ENCODE measurements at regions not wholly inside any gene's neighbourhood (a gene's known extent, or its start where the extent isn't known, plus 50 kb on each side); places are given as distances from the start of the nearest gene placed in this dataset.

- no peaks in the 10 kb centered on the region for H3K9me1 ChIP-seq (ENCODE audit: insufficient read depth, low read length)
- H3K9ac ChIP-seq (ENCODE audit: low read depth, low read length): no peak overlapping the region
- no peak overlapping the region for H2AK5ac ChIP-seq (ENCODE audit: low read depth, low read length)
- intact Hi-C loops (cut with micrococcal nuclease): loop anchor here (10.0 kb wide), 1 partner anchor 423 kb away; no protein-coding TSS in a partner anchor
- H2BK5ac ChIP-seq (ENCODE audit: low read depth, low read length, poor library complexity, severe bottlenecking): no peak overlapping the region
- no peak overlapping the region for H2AFZ ChIP-seq (replicated peaks; ENCODE audit: low read length, poor library complexity)
- CTCF ChIA-PET: interaction anchor here (0.7 kb wide), 1 partner anchor 56 kb away, joined by 3 read pairs; no protein-coding TSS in a partner anchor
- H2BK15ac ChIP-seq (ENCODE audit: low read depth, low read length): no peak overlapping the region
- in situ Hi-C loops (cut with MboI; ENCODE audit: low sequenced_read_pairs): no loop called here
- DNase-seq: no peak
- 31% methylated on average over 2 of the region's 7 CpGs; no CpG with 5 or more reads in 1 of the 2 experiments for WGBS, 2 experiments (ENCODE audit: extremely low coverage in 2 of 2, insufficient read length in 1 of 2)
- H4K8ac ChIP-seq (ENCODE audit: low read depth in 2 of 2, low read length in 2 of 2): no peak overlapping the region
- TF ChIP-seq POLR2A (IDR thresholded peaks at IDR 0.05; ENCODE audit: low read depth, low read length): no peak
- no peak for TF ChIP-seq MAFK (IDR thresholded peaks at IDR 0.05; ENCODE audit: low read depth, low read length)
- no peak for TF ChIP-seq SMC3 (IDR thresholded peaks at IDR 0.05; ENCODE audit: low read depth, low read length)
- TF ChIP-seq, protein P1, sequence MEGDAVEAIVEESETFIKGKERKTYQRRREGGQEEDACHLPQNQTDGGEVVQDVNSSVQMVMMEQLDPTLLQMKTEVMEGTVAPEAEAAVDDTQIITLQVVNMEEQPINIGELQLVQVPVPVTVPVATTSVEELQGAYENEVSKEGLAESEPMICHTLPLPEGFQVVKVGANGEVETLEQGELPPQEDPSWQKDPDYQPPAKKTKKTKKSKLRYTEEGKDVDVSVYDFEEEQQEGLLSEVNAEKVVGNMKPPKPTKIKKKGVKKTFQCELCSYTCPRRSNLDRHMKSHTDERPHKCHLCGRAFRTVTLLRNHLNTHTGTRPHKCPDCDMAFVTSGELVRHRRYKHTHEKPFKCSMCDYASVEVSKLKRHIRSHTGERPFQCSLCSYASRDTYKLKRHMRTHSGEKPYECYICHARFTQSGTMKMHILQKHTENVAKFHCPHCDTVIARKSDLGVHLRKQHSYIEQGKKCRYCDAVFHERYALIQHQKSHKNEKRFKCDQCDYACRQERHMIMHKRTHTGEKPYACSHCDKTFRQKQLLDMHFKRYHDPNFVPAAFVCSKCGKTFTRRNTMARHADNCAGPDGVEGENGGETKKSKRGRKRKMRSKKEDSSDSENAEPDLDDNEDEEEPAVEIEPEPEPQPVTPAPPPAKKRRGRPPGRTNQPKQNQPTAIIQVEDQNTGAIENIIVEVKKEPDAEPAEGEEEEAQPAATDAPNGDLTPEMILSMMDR (conservative IDR thresholded peaks at IDR 0.05; ENCODE audit: low read depth, low read length): no peak
- TF ChIP-seq RFX5 (IDR thresholded peaks at IDR 0.05; ENCODE audit: low read depth, low read length): no peak
- TF ChIP-seq RAD21 (IDR thresholded peaks at IDR 0.05; ENCODE audit: low read length): no peak
- no peak for TF ChIP-seq MXI1 (IDR thresholded peaks at IDR 0.05; ENCODE audit: borderline replicate concordance, low read depth, low read length)
- TF ChIP-seq BHLHE40 (IDR thresholded peaks at IDR 0.05; ENCODE audit: low read depth, low read length): no peak
- no peak for TF ChIP-seq NFE2L2 (IDR thresholded peaks at IDR 0.05; ENCODE audit: low read depth, low read length)
- no peak for TF ChIP-seq FOS (IDR thresholded peaks at IDR 0.05; ENCODE audit: low read depth, low read length)
- TF ChIP-seq MAZ (IDR thresholded peaks at IDR 0.05; ENCODE audit: borderline replicate concordance, low read depth, low read length): no peak
- TF ChIP-seq, protein P2, sequence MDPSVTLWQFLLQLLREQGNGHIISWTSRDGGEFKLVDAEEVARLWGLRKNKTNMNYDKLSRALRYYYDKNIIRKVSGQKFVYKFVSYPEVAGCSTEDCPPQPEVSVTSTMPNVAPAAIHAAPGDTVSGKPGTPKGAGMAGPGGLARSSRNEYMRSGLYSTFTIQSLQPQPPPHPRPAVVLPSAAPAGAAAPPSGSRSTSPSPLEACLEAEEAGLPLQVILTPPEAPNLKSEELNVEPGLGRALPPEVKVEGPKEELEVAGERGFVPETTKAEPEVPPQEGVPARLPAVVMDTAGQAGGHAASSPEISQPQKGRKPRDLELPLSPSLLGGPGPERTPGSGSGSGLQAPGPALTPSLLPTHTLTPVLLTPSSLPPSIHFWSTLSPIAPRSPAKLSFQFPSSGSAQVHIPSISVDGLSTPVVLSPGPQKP (IDR thresholded peaks at IDR 0.05; ENCODE audit: borderline replicate concordance, low read depth, low read length): no peak
- TF ChIP-seq RCOR1 (IDR thresholded peaks at IDR 0.05; ENCODE audit: insufficient replicate concordance, low read length): no peak
- TF ChIP-seq CHD1 (IDR thresholded peaks at IDR 0.05; ENCODE audit: low read depth, low read length): no peak
- TF ChIP-seq CEBPB (IDR thresholded peaks at IDR 0.05; ENCODE audit: low read depth, low read length): no peak
- no peak for TF ChIP-seq USF2 (IDR thresholded peaks at IDR 0.05; ENCODE audit: low read depth, low read length)
- no peaks in the 10 kb centered on the region for H3K36me3 ChIP-seq (ENCODE audit: control insufficient read depth, insufficient read depth, low read length)
- H3K14ac ChIP-seq (replicated peaks; ENCODE audit: low read depth, low read length): no peak overlapping the region
- no peak overlapping the region for H4K91ac ChIP-seq (ENCODE audit: insufficient read depth, low read depth, low read length)
- no peak overlapping the region for H3K56ac ChIP-seq (ENCODE audit: extremely low read depth, insufficient read depth, low read length)
- POLR2A ChIA-PET (ENCODE audit: unreplicated experiment): interaction anchor here (0.7 kb wide), 1 partner anchor 465 kb away, joined by 4 read pairs; no protein-coding TSS in a partner anchor
- no peak overlapping the region for H3K27ac ChIP-seq (ENCODE audit: insufficient read depth, low read length)
- H3K27me3 ChIP-seq (ENCODE audit: control insufficient read depth, insufficient read depth, low read length): no peaks in the 10 kb centered on the region
- ATAC-seq (ENCODE audit: low read depth): no peak
- H3K4me1 ChIP-seq (ENCODE audit: control insufficient read depth, insufficient read depth, low read length): peaks cover 1% of the 10 kb centered on the region; the same call in 1 of the 2 replicates
- H2BK20ac ChIP-seq (ENCODE audit: low read depth, low read length): no peak overlapping the region
- no peak overlapping the region for H3K23ac ChIP-seq (ENCODE audit: low read depth, low read length)
- BruUV-seq (replicated peaks): no TSS peak
- no peaks in the 10 kb centered on the region for H3K79me1 ChIP-seq (ENCODE audit: low read depth in 1 of 2, low read length in 2 of 2)
- H3K9me3 ChIP-seq (ENCODE audit: control insufficient read depth, insufficient read depth, low read length): peaks cover under 1% of the 10 kb centered on the region; the same call in 1 of the 2 replicates
- H3K4ac ChIP-seq (ENCODE audit: low read depth, low read length): no peak overlapping the region
- dilution Hi-C loops (cut with HindIII; ENCODE audit: low sequenced_read_pairs, unreplicated experiment): no loop called here
- H4K5ac ChIP-seq (ENCODE audit: low read depth, low read length): no peak overlapping the region
- no peak overlapping the region for H2AK9ac ChIP-seq (replicated peaks; ENCODE audit: low read depth, low read length, poor library complexity)
- H3K4me3 ChIP-seq (ENCODE audit: insufficient read depth, low read depth, low read length): no peak overlapping the region
- H4K20me1 ChIP-seq (ENCODE audit: insufficient read depth, low read length): no peaks in the 10 kb centered on the region
- no peak overlapping the region for H3K4me2 ChIP-seq (ENCODE audit: low read depth, low read length)
- H2BK120ac ChIP-seq (ENCODE audit: low read depth, low read length): no peak overlapping the region
- H3K18ac ChIP-seq (ENCODE audit: low read depth, low read length): no peak overlapping the region
Measured at GRCh38 chr10:10047426-10047825, 970.2 kb upstream of the CELF2 start.

Data from IMR-90 (cell line).